ENCODE measurements at regions not wholly inside any gene's neighbourhood (a gene's known extent, or its start where the extent isn't known, plus 50 kb on each side); places are given as distances from the start of the nearest gene placed in this dataset.
A peak's percentile ranks its signal among the peaks of the same experiment; 100 is the strongest.

DNA sequence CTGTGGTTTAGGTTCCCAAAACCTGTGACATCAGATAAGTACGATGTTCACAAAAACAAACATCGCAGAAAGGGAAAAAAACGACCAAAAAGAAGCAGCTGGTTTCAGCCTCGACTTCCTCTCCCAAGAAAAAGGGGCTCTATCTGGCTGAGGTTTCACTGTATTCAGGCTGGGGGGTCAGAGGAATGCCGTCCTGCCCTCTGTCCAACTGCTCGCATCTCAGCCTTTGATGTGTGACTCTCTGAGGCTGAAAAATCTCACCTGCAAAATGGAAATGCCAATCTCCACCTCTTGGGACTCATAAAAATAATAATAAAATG is 123.6 kb upstream of the PTPN1 start:
- no peaks in the 10 kb centered on the region for H3K36me3 Mint-ChIP-seq
- ChIA-PET CTCF (no interaction called here), POLR2A (no interaction called here)
- TF ChIP-seq ZBTB43 (CRISPR knock-in tag; IDR thresholded peaks at IDR 0.05) = no peak
- no peaks in the 10 kb centered on the region for H3K4me1 Mint-ChIP-seq
- H3K4me3 Mint-ChIP-seq = no peak overlapping the region
- no peak for DNase-seq (ENCODE audit: low spot score)
- H3K9me3 Mint-ChIP-seq = no peaks in the 10 kb centered on the region
- ATAC-seq = no peak
- no peak overlapping the region for H3K27ac Mint-ChIP-seq
- no peaks in the 10 kb centered on the region for H3K27me3 Mint-ChIP-seq (ENCODE audit: low read depth)

GRCh38 chr20:50387218-50387995 is 122.8 kb upstream of the PTPN1 start:
- DNase-seq (ENCODE audit: low spot score) = no peak
- Mint-ChIP-seq H3K4me1 (no peaks in the 10 kb centered on the region), H3K4me3 (no peak overlapping the region), H3K27ac (peak overlapping the region; percentile 26; the same call in 1 of the 2 replicates), H3K36me3 (no peaks in the 10 kb centered on the region), H3K27me3 (ENCODE audit: low read depth) (no peaks in the 10 kb centered on the region), H3K9me3 (no peaks in the 10 kb centered on the region)
- ChIA-PET POLR2A (no interaction called here), CTCF (no interaction called here)
- no peak for ATAC-seq
- no peak for TF ChIP-seq FOXP1 (CRISPR knock-in tag; IDR thresholded peaks at IDR 0.05; ENCODE audit: borderline replicate concordance)
- TF ChIP-seq ZNF416 (CRISPR knock-in tag; IDR thresholded peaks at IDR 0.05) = no peak
- no peak for TF ChIP-seq SMAD4 (CRISPR knock-in tag; IDR thresholded peaks at IDR 0.05)
- TF ChIP-seq GTF2I (CRISPR knock-in tag; conservative IDR thresholded peaks at IDR 0.05) = no peak
- TF ChIP-seq ZNF121 (CRISPR knock-in tag; IDR thresholded peaks at IDR 0.05) = no peak
- TF ChIP-seq, protein P1, sequence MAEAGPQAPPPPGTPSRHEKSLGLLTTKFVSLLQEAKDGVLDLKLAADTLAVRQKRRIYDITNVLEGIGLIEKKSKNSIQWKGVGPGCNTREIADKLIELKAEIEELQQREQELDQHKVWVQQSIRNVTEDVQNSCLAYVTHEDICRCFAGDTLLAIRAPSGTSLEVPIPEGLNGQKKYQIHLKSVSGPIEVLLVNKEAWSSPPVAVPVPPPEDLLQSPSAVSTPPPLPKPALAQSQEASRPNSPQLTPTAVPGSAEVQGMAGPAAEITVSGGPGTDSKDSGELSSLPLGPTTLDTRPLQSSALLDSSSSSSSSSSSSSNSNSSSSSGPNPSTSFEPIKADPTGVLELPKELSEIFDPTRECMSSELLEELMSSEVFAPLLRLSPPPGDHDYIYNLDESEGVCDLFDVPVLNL (CRISPR knock-in tag; IDR thresholded peaks at IDR 0.05; ENCODE audit: borderline replicate concordance, low read depth) = no peak
- no peak for TF ChIP-seq ATF3 (CRISPR knock-in tag; conservative IDR thresholded peaks at IDR 0.05)
- no peak for TF ChIP-seq NR2C2 (CRISPR knock-in tag; IDR thresholded peaks at IDR 0.05)
- TF ChIP-seq RELA (CRISPR knock-in tag; IDR thresholded peaks at IDR 0.05; ENCODE audit: borderline replicate concordance) = no peak
- TF ChIP-seq, protein P2, sequence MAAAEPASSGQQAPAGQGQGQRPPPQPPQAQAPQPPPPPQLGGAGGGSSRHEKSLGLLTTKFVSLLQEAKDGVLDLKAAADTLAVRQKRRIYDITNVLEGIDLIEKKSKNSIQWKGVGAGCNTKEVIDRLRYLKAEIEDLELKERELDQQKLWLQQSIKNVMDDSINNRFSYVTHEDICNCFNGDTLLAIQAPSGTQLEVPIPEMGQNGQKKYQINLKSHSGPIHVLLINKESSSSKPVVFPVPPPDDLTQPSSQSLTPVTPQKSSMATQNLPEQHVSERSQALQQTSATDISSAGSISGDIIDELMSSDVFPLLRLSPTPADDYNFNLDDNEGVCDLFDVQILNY (CRISPR knock-in tag; IDR thresholded peaks at IDR 0.05) = no peak
- TF ChIP-seq KAT7 (CRISPR knock-in tag; IDR thresholded peaks at IDR 0.05; ENCODE audit: borderline replicate concordance) = no peak
- TF ChIP-seq ATF2 (CRISPR knock-in tag; IDR thresholded peaks at IDR 0.05; ENCODE audit: borderline replicate concordance, low read depth) = no peak
- no peak for TF ChIP-seq ZNF396 (CRISPR knock-in tag; IDR thresholded peaks at IDR 0.05; ENCODE audit: borderline replicate concordance)
- TF ChIP-seq TEAD1 (CRISPR knock-in tag; IDR thresholded peaks at IDR 0.05) = no peak
- no peak for TF ChIP-seq HMGA2 (CRISPR knock-in tag; IDR thresholded peaks at IDR 0.05)
- no peak for TF ChIP-seq CDX4 (CRISPR knock-in tag; IDR thresholded peaks at IDR 0.05; ENCODE audit: borderline replicate concordance)

DNA sequence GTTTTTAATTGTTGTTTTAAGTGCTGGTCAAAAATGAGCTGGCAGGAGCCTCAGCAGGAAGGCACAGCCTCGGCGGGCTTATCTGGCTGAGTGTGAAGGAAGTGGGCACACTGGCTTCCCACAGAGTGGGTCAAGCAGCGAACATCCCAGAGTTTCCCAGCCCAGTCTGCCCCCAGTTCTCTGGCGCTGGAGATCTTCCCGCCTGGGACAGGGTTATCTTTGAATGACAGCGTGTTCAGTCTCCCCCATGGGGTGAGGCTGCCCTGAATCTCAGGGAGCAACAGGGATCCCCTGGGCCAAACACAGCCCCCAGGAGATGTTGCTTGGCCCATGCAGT is 122.2 kb upstream of the PTPN1 start:
- Mint-ChIP-seq H3K36me3 (no peaks in the 10 kb centered on the region), H3K27me3 (ENCODE audit: low read depth) (no peaks in the 10 kb centered on the region), H3K4me1 (no peaks in the 10 kb centered on the region), H3K4me3 (no peak overlapping the region), H3K27ac (no peak overlapping the region), H3K9me3 (no peaks in the 10 kb centered on the region)
- DNase-seq (ENCODE audit: low spot score) (no peak), ATAC-seq (no peak)
- ChIA-PET CTCF (no interaction called here), POLR2A (no interaction called here)
- TF ChIP-seq NFATC4 (CRISPR knock-in tag; IDR thresholded peaks at IDR 0.05) (no peak), HMGXB4 (CRISPR knock-in tag; IDR thresholded peaks at IDR 0.05) (no peak), ZBTB43 (CRISPR knock-in tag; IDR thresholded peaks at IDR 0.05) (no peak), ZNF121 (CRISPR knock-in tag; IDR thresholded peaks at IDR 0.05) (no peak), SMAD4 (CRISPR knock-in tag; IDR thresholded peaks at IDR 0.05) (no peak), ELF4 (CRISPR knock-in tag; IDR thresholded peaks at IDR 0.05; ENCODE audit: low read depth) (no peak)

Data from WTC11 (cell line).